ENCODE measurements at regions not wholly inside any gene's neighbourhood (a gene's known extent, or its start where the extent isn't known, plus 50 kb on each side); places are given as distances from the start of the nearest gene placed in this dataset.
"Not testable (repeated sequence)": the region's sequence is repeated elsewhere in the genome, so short reads cannot be mapped to it uniquely, and the experiment has no call there.

- DNase-seq (ENCODE audit: low read depth in 2 of 2, low spot score in 1 of 2), result no peak
Measured at GRCh38 chr10:42883993-42884983, 101.7 kb downstream of the BMS1 start.

GRCh38 chr10:42885491-42886270, 103.1 kb downstream of the BMS1 start:
- DNase-seq (ENCODE audit: low read depth in 2 of 2, low spot score in 1 of 2), result no peak

GRCh38 chr10:42887734-42888503, 105.3 kb downstream of the BMS1 start:
- no peak for DNase-seq (ENCODE audit: low read depth in 2 of 2, low spot score in 1 of 2)

DNA sequence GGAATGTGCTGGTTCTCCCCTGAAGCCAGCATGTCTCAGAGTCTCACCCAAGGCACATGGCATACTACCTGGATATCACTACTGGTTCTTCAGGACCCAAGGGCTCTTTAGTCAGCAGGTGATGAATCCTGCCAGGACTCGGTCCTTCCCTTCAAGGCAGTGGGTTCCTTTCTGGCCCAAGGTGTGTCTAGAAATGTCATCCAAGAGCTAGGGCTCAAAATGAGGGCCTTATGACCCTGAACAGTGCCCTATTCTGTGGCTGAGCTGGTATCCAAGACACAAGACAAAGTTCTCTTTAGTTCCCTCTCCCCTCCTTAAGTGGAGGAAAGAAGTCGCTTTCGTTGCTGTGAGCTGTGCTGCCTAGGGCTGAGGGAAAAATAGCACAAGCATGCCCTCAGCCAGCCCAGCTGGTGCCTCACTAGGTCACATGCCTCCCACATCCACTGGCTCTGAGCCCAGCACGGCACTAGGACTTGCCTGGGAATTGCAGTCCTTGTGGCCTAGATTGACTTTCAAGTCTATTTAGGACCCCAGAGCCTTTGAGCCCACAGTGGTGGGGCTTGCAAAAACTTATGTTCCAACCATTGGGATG, 106.0 kb downstream of the BMS1 start:
- no peak for DNase-seq (ENCODE audit: low read depth in 2 of 2, low spot score in 1 of 2)

GRCh38 chr10:42896735-42897134, 114.1 kb downstream of the BMS1 start:
- no peak for DNase-seq (ENCODE audit: low read depth in 2 of 2, low spot score in 1 of 2)

DNA sequence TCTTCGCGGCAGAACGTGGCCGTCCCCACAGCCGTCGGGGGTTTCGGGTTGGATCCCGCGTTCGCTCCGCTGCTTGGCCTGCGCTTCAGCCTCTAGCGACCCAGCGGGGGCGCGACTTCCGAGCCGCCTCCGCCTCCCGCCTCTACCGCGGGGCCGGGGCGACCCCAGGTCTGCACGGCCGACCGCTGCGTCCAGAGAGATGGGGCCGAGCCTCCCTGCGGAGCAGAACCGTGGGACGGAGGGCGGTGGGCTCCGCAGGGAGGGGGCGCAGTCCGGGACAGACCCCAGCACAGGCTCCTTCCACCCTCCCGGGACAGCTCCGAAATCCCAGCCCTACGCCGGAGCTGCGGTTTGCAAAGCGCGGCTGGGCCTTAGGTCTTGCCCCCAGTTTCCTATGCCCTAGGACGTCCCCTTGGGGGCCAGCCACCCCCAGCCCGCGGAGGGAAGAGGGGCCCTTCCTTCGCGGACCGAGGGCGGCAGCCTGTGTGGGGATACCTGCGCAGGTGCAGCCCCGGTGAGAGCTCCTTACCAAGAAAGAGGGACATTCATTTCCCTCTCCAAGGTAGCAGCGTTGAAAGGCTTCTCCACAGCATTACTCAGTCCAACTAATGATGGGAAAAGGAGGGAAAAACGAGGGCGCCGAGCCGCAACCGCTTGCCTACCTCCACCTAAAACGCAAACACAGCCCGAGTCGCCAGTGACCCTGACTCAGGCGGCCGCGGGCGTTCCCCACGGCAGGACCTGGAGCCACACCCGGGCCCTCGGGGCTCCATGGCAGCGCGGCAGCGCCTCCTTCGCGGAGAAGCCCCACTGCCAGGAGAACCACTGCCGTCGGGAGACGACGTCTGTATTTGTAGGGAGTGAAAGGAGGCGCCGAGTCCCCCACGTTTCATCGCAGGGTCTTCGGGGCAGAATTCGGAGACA, 115.7 kb downstream of the BMS1 start:
- no peak for DNase-seq (ENCODE audit: low read depth in 2 of 2, low spot score in 1 of 2)

GRCh38 chr10:42899036-42899435, 116.4 kb downstream of the BMS1 start:
- DNase-seq (ENCODE audit: low read depth in 2 of 2, low spot score in 1 of 2), result no peak

- DNase-seq (ENCODE audit: low read depth in 2 of 2, low spot score in 1 of 2), result not testable (repeated sequence)
Measured at GRCh38 chr10:42900346-42900745, 117.8 kb downstream of the BMS1 start.

DNA sequence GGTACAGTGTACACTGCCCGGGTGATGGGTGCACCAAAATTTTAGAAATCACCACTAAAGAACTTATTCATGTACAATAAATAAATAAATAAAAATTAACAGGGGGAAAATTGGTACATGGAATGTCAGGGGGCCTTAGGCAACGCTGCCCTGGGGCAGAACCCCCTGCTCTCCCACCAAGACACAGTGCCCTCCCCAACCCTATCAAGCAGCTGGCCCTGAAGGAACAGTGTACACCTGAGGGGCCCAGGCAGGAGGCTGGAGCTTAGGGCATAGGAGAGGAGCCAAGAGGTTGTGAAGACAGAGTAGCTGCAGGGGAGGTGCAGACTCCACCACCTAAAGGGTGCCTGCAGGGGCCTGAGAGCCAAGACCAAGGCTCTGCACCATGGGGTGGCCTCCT, 128.8 kb downstream of the BMS1 start:
- no peak for DNase-seq (ENCODE audit: low read depth in 2 of 2, low spot score in 1 of 2)

GRCh38 chr10:42916974-42917373, 134.4 kb downstream of the BMS1 start:
- DNase-seq (ENCODE audit: low read depth in 2 of 2, low spot score in 1 of 2), result no peak

DNA sequence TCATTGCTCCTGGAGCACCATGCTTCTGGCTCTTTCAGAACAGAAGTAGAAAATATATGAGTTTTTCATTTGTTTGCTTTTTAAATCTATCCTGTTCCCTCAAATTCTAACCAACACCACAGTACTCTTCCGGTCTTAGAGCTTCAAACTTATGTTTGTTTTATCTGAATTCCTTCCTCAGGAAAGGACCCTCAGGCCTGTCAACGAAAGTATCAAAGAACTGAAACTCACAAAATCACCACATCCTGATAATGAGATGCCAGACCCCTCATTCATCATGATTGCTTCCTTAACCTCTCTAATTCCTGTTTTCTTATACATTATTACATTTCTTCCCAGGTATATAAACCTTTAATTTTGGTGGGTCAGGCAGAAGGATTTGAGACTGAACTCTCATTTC, 135.2 kb downstream of the BMS1 start:
- DNase-seq (ENCODE audit: low read depth in 2 of 2, low spot score in 1 of 2), result no peak

- DNase-seq (ENCODE audit: low read depth in 2 of 2, low spot score in 1 of 2), result no peak
Measured at GRCh38 chr10:42921951-42922350, 139.4 kb downstream of the BMS1 start.

DNA sequence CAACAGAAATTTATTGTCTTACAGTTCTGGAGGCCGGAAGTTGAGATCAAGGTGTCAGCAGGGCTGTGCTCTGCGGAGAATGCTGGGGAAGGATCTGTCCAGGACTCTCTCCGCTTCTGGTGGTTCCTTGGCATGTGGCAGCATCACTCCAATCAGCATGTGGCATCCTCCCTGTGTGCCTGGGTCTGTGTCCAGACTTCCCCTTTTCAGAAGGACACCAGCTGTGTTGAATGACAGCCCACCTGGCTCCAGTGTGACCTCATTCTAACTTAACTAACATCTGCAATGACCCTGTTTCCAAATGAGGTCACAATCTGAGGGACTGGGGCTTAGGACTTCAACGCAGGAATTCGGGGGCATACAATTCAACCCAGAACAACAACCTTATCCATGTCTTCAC, 141.9 kb downstream of the BMS1 start:
- no peak for DNase-seq (ENCODE audit: low read depth in 2 of 2, low spot score in 1 of 2)

DNA sequence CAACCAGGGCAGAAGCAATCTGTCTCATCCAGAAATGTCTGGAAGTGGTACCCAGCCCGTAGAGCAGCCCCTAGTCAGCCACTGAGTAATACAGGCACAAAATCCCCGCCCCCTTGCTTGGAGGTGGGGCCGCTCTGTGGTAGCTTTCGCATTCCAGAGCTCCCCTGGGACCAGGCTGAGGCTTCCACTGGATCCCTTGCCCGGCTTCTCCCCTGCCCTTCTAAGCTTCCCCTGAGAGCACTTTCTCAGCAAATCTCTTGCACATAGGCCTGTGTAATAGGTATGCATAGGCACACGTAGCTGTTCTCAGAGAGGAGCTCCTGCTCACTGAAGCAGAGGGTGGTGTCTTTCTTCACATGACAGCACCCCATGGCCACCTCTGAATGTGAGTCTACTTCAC, 144.2 kb downstream of the BMS1 start:
- no peak for DNase-seq (ENCODE audit: low read depth in 2 of 2, low spot score in 1 of 2)

GRCh38 chr10:42928064-42928463, 145.5 kb downstream of the BMS1 start:
- no peak for DNase-seq (ENCODE audit: low read depth in 2 of 2, low spot score in 1 of 2)

GRCh38 chr10:42929236-42929635, 146.6 kb downstream of the BMS1 start:
- DNase-seq (ENCODE audit: low read depth in 2 of 2, low spot score in 1 of 2), result no peak

DNA sequence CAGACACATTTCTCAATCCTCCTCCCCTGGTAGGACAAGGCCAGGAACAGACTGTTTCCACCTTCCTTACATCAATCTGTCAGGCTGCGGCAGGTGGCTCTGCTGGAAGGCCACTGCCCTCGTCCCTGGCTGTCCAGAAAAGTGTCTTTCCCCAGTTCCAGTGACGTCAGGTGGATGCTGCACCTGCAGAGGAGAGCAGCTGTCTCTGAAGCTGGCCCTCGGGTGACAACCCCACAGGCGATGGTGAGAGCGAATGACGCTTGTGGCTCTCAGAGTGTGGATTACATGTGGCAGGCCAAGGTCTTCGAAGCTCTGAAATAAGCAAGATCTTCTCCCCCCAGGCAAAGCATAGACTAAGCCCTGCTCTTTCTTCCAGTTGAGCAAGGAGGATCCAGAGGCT, 146.9 kb upstream of the RET start:
- no peak for DNase-seq (ENCODE audit: low read depth in 2 of 2, low spot score in 1 of 2)

- DNase-seq (ENCODE audit: low read depth in 2 of 2, low spot score in 1 of 2), result no peak
Measured at GRCh38 chr10:42930516-42931192, 146.2 kb upstream of the RET start.

DNA sequence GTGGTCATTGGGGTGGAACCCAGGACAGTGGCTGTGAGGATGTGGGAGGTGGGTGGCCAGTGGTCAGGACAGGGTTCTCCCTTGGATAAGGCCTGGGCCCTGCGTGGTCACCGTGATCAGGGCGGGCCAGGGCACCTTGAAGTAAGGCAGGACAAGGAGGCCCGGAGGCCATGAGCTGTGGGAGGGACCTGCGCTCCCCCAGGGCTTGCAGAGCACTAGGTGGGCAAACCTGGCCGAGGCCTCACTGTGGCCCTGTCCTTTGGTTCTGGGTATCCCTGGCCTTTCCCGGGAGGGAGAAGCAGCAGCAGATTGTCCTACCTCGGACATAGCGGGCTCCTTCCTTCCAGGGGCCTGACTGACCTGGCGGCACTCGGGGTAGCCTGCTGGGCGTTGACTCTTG, 144.8 kb upstream of the RET start:
- DNase-seq (ENCODE audit: low read depth in 2 of 2, low spot score in 1 of 2), result no peak
